HCT116 (cell line): ENCODE measurements at regions not wholly inside any gene's neighbourhood (a gene's known extent, or its start where the extent isn't known, plus 50 kb on each side); places are given as distances from the start of the nearest gene placed in this dataset.

Experiments used
- ATAC-seq: fragments of 200-7000 bp; cut with Tn5 transposase; 2 replicates; pipeline ENCODE4 v1.9.1; 2020; ENCODE audit warnings: mild to moderate bottlenecking, moderate library complexity
- BruUV-seq: library from RNA; stranded (reverse); fragments of 400-500 nt; replicated peaks from 2 replicates; lab custom pipeline; 2021; lab: Mats Ljungman, UMichigan
- CTCF ChIA-PET: fragments of 300-600 bp; sonication (Branson Sonifier 250); formaldehyde crosslinking; loops from one replicate; lab custom pipeline; 2021; ENCODE audit warnings: antibody characterized with exemption; lab: Charles Lee
- POLR2A ChIA-PET: fragments of 300-600, 350-600 bp; sonication (Branson Sonifier 250); formaldehyde crosslinking; loops from one replicate; lab custom pipeline; 2021; ENCODE audit warnings: antibody characterized with exemption; lab: Charles Lee
- RAD21 ChIA-PET, 2 experiments: fragments of 300-600 bp; sonication (Branson Sonifier 250); formaldehyde crosslinking; loops; one replicate each; lab custom pipeline; 2023; ENCODE audit warnings: low total read pairs in 2 of 2; ENCODE audit not compliant: uncharacterized antibody in 2 of 2, unreplicated experiment in 2 of 2, low non-redundant PET in 1 of 2; lab: Charles Lee
- DNase-seq: peaks from one replicate; pipeline ENCODE4 v3.0.0-alpha.2; 2010; ENCODE audit warnings: low read depth, low spot score
- H2AFZ ChIP-seq: fragments of 200-600 bp; shearing (Covaris generic), sonication (generic); 2 replicates; pipeline ENCODE4 v1.6.1; 2017; ENCODE audit warnings: low read depth, mixed run types, mixed read lengths, antibody characterized with exemption, low read length; ENCODE audit not compliant: poor library complexity, severe bottlenecking
- H3K27ac ChIP-seq: 2 replicates; pipeline ENCODE4 v1.5.1; 2012; ENCODE audit warnings: low read depth, low read length
- H3K27me3 ChIP-seq: fragments of 200-600 bp; sonication (generic); 2 replicates; pipeline ENCODE4 v1.6.1; 2016; ENCODE audit warnings: mixed run types, low read length, mixed read lengths; ENCODE audit not compliant: insufficient read depth
- H3K36me3 ChIP-seq, 2 experiments: fragments of 200-500 bp in 1 of 2; fragments of 200-600 bp in 1 of 2; sonication (Bioruptor generic) in 1 of 2; sonication (generic) in 1 of 2; 2 replicates each; pipeline versions ENCODE4 v1.5.1 to v1.6.1; 2014 to 2016; ENCODE audit warnings: low read length in 2 of 2, inconsistent platforms in 1 of 2, mixed read lengths in 1 of 2, mixed run types in 1 of 2; ENCODE audit not compliant: insufficient read depth in 2 of 2, control insufficient read depth in 1 of 2
- H3K4me1 ChIP-seq, 2 experiments: fragments of 200-600 bp in 1 of 2; sonication (generic) in 1 of 2; 2 replicates each; pipeline versions ENCODE4 v1.5.1 to v1.6.1; 2012 to 2017; ENCODE audit warnings: low read length in 2 of 2, inconsistent platforms in 1 of 2, mild to moderate bottlenecking in 1 of 2, mixed read lengths in 1 of 2, mixed run types in 1 of 2, moderate library complexity in 1 of 2; ENCODE audit not compliant: insufficient read depth in 2 of 2, control insufficient read depth in 1 of 2
- H3K4me2 ChIP-seq: fragments of 200-600 bp; sonication (generic); 2 replicates; pipeline ENCODE4 v1.6.1; 2017; ENCODE audit warnings: mixed run types, low read length, mixed read lengths
- H3K4me3 ChIP-seq, 2 experiments: fragments of 200-600 bp in 1 of 2; sonication (generic) in 1 of 2; replicated peaks in 1 of 2; 2 replicates each; pipeline ENCODE4 v1.5.1; 2011 to 2016; ENCODE audit warnings: low read length in 2 of 2, control low read depth in 1 of 2, low read depth in 1 of 2, mild to moderate bottlenecking in 1 of 2, mixed read lengths in 1 of 2, mixed run types in 1 of 2
- H3K79me2 ChIP-seq: fragments of 200-600 bp; sonication (generic); 2 replicates; pipeline ENCODE4 v1.6.1; 2017; ENCODE audit warnings: mild to moderate bottlenecking, mixed run types, low read length, moderate library complexity, mixed read lengths; ENCODE audit not compliant: insufficient read depth
- H3K9ac ChIP-seq: fragments of 200-600 bp; sonication (generic); 2 replicates; pipeline ENCODE4 v1.6.1; 2016; ENCODE audit warnings: low read length, mixed read lengths
- H3K9me2 ChIP-seq: fragments of 200-600 bp; sonication (generic), shearing (Covaris generic); 2 replicates; pipeline ENCODE4 v1.6.1; 2017; ENCODE audit warnings: mixed run types, mild to moderate bottlenecking, moderate library complexity; ENCODE audit not compliant: insufficient read depth
- H3K9me3 ChIP-seq, 2 experiments: fragments of 200-500 bp in 1 of 2; fragments of 200-600 bp in 1 of 2; sonication (Bioruptor generic) in 1 of 2; sonication (generic) in 1 of 2; 2 replicates each; pipeline ENCODE4 v1.6.1; 2014 to 2017; ENCODE audit warnings: low read length in 2 of 2, mixed read lengths in 2 of 2, inconsistent platforms in 1 of 2, low read depth in 1 of 2, mild to moderate bottlenecking in 1 of 2, mixed run types in 1 of 2, moderate library complexity in 1 of 2; ENCODE audit not compliant: control insufficient read depth in 1 of 2, insufficient read depth in 1 of 2
- H4K20me1 ChIP-seq: fragments of 200-600 bp; sonication (generic), shearing (Covaris generic); 2 replicates; pipeline ENCODE4 v1.6.1; 2017; ENCODE audit warnings: mixed run types, mild to moderate bottlenecking, moderate library complexity; ENCODE audit not compliant: insufficient read depth
- ELF1 ChIP-seq: IDR thresholded peaks from 2 replicates; pipeline ENCODE4 v1.6.1; 2012; ENCODE audit warnings: low read depth, borderline replicate concordance
- JUND ChIP-seq: IDR thresholded peaks from 2 replicates; pipeline ENCODE4 v1.6.1; 2012
- POLR2A ChIP-seq: IDR thresholded peaks from 2 replicates; pipeline ENCODE4 v1.7.0; 2011; ENCODE audit warnings: borderline replicate concordance; ENCODE audit not compliant: insufficient read depth, insufficient read length; ENCODE audit errors: extremely low read depth
- RAD21 ChIP-seq: IDR thresholded peaks from 2 replicates; pipeline ENCODE4 v1.6.1; 2012; ENCODE audit warnings: low read depth, mild to moderate bottlenecking
- SIN3A ChIP-seq: IDR thresholded peaks from 2 replicates; pipeline ENCODE4 v1.6.1; 2012; ENCODE audit warnings: low read depth
- SP1 ChIP-seq: IDR thresholded peaks from 2 replicates; pipeline ENCODE4 v1.6.1; 2012; ENCODE audit warnings: low read depth
- ZNF274 ChIP-seq: fragments of 200-500 bp; sonication (Bioruptor generic); IDR thresholded peaks from 2 replicates; pipeline ENCODE4 v1.6.1; 2014; ENCODE audit warnings: mild to moderate bottlenecking, low read depth, low read length, inconsistent platforms
- intact Hi-C: fragments of 100-400 bp; cut with micrococcal nuclease; formaldehyde crosslinking; loops from 2 replicates; pipeline ENCODE4 v1.10.0; 2022
- TF ChIP-seq, protein P1 (sequence below): IDR thresholded peaks from 2 replicates; pipeline ENCODE4 v1.6.1; 2011; ENCODE audit warnings: mild to moderate bottlenecking, low read length, moderate library complexity; ENCODE audit not compliant: insufficient replicate concordance; ENCODE audit errors: extremely low read depth

DNA sequence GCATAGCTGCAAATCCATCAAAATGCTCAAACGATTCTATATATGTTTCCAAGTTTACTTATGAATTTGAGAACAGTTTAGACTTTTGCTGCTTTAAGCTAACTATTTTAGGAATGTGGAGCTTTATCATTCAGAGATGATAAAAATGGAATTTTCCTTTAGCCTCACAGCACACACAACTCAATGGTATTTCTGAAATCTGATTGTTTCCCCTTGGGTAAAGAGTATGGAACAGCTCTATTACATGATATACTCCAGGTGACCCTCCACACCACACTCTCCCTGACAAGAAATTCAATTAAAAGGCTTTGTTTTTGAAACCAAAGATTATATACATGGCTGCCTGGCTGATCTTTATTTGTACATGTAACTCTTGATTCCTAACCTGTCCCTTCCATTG lies 120.0 kb downstream of the LUZP4 start:
- no peaks in the 10 kb centered on the region for H3K9me2 ChIP-seq

DNA sequence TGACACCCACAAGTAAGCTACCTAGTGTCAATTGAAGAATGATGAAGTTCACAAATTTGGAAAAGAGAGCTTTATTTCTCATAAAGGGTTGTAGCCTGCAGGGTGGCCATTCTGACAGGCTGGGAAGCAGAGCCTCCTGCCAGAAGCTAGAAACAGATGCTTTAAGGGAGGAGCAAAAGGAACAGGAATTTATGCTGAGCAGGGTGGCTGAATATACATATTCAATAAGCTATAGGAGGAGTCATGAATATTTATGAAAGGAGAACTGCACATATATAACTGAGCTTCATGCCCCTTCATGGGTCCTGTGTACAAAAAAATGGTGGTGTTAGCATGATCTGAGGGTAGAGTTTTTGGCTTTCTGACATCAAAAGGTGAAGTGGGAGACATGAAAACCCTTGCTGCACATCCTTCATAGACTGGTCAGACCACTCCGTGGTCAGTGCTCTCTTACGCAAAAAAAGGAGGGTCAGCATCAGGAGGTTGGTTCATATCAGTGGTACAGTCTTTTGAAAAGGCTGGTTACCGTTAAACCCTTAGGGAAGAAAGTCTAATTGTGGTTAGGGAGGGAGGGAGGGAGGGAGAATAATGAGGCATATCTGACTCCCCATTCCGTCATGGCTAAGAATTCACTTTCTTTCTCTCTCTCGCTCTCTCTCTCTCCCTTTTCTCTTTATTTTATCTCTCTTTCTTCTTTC lies 121.4 kb downstream of the LUZP4 start:
- no peaks in the 10 kb centered on the region for H3K9me2 ChIP-seq
- no peaks in the 10 kb centered on the region for H3K9me3 ChIP-seq
- ChIA-PET CTCF (no interaction called here), POLR2A (no interaction called here), RAD21 (no interaction called here)
- H2AFZ ChIP-seq: no peak overlapping the region
- no peaks in the 10 kb centered on the region for H3K36me3 ChIP-seq
- no peak overlapping the region for H3K9ac ChIP-seq
- BruUV-seq: no TSS peak
- no peaks in the 10 kb centered on the region for H3K79me2 ChIP-seq
- ATAC-seq: no peak
- H3K27ac ChIP-seq: no peak overlapping the region
- no peak for DNase-seq
- TF ChIP-seq SP1: no peak
- TF ChIP-seq, protein P1, sequence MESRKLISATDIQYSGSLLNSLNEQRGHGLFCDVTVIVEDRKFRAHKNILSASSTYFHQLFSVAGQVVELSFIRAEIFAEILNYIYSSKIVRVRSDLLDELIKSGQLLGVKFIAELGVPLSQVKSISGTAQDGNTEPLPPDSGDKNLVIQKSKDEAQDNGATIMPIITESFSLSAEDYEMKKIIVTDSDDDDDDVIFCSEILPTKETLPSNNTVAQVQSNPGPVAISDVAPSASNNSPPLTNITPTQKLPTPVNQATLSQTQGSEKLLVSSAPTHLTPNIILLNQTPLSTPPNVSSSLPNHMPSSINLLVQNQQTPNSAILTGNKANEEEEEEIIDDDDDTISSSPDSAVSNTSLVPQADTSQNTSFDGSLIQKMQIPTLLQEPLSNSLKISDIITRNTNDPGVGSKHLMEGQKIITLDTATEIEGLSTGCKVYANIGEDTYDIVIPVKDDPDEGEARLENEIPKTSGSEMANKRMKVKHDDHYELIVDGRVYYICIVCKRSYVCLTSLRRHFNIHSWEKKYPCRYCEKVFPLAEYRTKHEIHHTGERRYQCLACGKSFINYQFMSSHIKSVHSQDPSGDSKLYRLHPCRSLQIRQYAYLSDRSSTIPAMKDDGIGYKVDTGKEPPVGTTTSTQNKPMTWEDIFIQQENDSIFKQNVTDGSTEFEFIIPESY: no peak
- TF ChIP-seq, all 23 proteins: peak for 0
- no peaks in the 10 kb centered on the region for H4K20me1 ChIP-seq
- H3K4me1 ChIP-seq: no peaks in the 10 kb centered on the region
- no peaks in the 10 kb centered on the region for H3K27me3 ChIP-seq
- no peak overlapping the region for H3K4me3 ChIP-seq
- intact Hi-C loops: no loop called here
- H3K4me2 ChIP-seq: no peak overlapping the region

More for the DNA sequence above, 120.0 kb downstream of the LUZP4 start:
- H4K20me1 ChIP-seq: no peaks in the 10 kb centered on the region
- BruUV-seq: no TSS peak
- H3K27ac ChIP-seq: no peak overlapping the region
- ATAC-seq (no peak), DNase-seq (no peak)
- H3K9me3 ChIP-seq: no peaks in the 10 kb centered on the region
- H3K79me2 ChIP-seq: no peaks in the 10 kb centered on the region
- H3K27me3 ChIP-seq: no peaks in the 10 kb centered on the region
- H2AFZ ChIP-seq: no peak overlapping the region
- POLR2A ChIA-PET: no interaction called here
- intact Hi-C loops: no loop called here
- H3K4me3 ChIP-seq: no peak overlapping the region
- no peak overlapping the region for H3K4me2 ChIP-seq
- CTCF ChIA-PET: no interaction called here
- H3K9ac ChIP-seq: no peak overlapping the region
- H3K36me3 ChIP-seq: no peaks in the 10 kb centered on the region
- H3K4me1 ChIP-seq: no peaks in the 10 kb centered on the region
- TF ChIP-seq ZNF274 (no peak), SIN3A (no peak), RAD21 (no peak), POLR2A (no peak), ELF1 (no peak), SP1 (no peak), JUND (no peak)
- TF ChIP-seq, all 23 proteins: peak for 0
- RAD21 ChIA-PET: no interaction called here
